SHP77 (cell line): ENCODE measurements at regions not wholly inside any gene's neighbourhood (a gene's known extent, or its start where the extent isn't known, plus 50 kb on each side); places are given as distances from the start of the nearest gene placed in this dataset.

Source experiments
- DNase-seq, 2 experiments: peaks; one replicate each; lab custom pipeline; 2025; lab: John Stamatoyannopoulos, UW

DNA sequence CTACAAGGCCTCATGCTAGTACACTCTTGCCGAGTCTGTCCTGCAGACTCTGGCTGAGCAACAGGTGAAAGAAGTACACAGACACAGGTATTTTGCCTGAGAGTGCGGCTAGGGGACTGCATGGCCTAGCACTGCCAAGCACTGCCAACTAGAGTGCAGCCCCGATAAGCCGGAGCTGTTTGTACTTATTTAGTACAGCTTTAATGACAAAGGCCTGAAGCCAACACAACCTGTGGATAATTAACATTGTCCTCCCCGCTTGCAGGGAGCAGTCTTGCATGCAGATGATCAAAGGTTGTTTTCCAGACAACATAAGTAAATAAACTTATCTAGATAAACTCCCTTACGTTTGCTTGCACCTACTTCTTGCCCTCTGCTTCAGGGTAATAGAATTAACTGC, 63.7 kb upstream of the MMADHC start:
- DNase-seq: no peak

DNA sequence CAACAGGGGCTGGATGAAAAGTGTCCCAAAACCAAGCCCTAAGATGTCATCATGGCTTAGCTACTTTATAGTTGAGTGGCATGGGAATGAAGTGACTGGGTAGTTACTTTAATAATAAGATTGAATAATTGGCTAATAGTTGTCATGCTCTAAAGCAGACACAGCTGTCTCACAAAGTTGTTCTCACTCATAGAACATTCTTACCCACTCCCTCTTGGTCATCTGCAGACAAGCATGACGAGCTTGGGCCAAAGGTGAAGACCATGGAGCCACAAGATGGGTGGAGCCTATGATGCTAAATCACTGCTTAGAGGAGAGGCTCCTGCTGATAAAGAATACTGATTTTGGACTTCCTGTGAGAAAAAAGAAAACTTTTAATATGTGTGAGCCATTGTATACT, 62.4 kb upstream of the MMADHC start:
- no peak for DNase-seq

DNA sequence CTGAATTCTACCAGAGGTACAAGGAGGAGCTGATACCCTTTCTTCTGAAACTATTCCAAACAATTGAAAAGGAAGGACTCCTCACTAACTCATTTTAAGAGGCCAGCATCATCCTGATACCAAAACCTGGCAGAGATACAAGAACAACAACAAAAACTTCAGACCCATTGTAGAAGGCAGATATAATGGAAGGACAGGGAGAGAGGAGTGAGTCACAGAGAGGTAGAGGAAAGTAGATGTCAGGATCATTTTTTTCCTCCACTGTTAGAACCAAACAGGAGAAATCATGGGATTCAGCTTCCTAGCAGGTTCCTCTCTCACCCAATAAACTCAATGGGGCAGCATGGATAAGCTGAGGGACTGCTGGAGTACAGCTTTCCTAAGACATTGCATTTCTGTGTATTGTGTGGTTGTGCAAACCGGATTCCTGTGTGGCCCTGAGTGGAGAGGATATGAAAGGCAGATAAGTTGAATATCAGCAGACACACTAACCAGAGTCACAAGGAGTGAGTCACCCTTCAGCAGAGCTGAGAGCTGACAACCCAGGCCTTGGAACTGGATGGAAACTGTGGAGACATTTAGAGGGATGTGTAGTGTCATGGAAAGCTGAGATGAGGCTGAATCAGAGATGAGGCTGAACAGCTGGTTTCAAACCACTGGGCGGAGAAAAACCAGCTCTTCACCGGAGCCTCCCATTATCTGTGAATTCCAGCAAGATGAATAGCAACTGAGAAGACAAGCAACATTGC, 60.9 kb upstream of the MMADHC start:
- DNase-seq: no peak

DNA sequence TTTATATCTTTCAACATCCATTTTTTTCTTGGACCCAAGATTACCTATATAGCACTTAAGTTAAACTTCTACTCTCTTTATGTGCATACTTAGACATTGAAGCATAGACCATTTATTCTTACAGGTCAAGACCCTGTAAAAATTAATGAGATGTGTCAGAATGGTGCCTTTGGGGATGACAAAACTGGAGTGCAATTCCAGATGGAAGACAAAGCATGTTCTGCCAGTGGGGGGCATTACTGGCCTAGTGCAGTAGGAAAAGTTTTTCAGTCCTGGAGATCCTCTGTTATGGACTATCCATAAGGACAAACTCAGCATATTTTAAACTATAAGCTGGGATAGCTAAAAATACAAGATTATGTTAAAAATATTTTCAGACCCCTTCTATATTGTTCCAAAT, 57.8 kb upstream of the MMADHC start:
- peak in 1 of 2 experiments; percentile 1 for DNase-seq
